Stomach (tissue), 4 donors: ENCODE measurements at regions not wholly inside any gene's neighbourhood (a gene's known extent, or its start where the extent isn't known, plus 50 kb on each side); places are given as distances from the start of the nearest gene placed in this dataset.

Experiments used
- EP300 ChIP-seq: sonication (generic); formaldehyde crosslinking; IDR thresholded peaks from one replicate; pipeline ENCODE4 v1.6.1; 2017; ENCODE audit warnings: antibody characterized with exemption
- POLR2A ChIP-seq, 4 donors: fragments of 450-650 bp; IDR thresholded peaks; one replicate each; pipeline ENCODE4 v1.6.1; 2016; ENCODE audit warnings: antibody characterized with exemption in 4 of 4, control low read depth in 2 of 4, mild to moderate bottlenecking in 1 of 4, moderate library complexity in 1 of 4
- POLR2AphosphoS5 ChIP-seq, 3 donors: sonication (generic); formaldehyde crosslinking; IDR thresholded peaks; one replicate each; pipeline ENCODE4 v1.6.1; 2016; ENCODE audit warnings: antibody characterized with exemption in 3 of 3
- TF ChIP-seq, protein P1 (sequence below), 7 experiments: fragments of 450-650 bp in 4 of 7; fragments of 200-600 bp in 3 of 7; sonication (generic) in 3 of 7; IDR thresholded peaks; one replicate each; pipeline ENCODE4 v1.5.1; 2016 to 2019; ENCODE audit warnings: antibody characterized with exemption in 7 of 7, control low read depth in 2 of 7, mild to moderate bottlenecking in 1 of 7

DNA sequence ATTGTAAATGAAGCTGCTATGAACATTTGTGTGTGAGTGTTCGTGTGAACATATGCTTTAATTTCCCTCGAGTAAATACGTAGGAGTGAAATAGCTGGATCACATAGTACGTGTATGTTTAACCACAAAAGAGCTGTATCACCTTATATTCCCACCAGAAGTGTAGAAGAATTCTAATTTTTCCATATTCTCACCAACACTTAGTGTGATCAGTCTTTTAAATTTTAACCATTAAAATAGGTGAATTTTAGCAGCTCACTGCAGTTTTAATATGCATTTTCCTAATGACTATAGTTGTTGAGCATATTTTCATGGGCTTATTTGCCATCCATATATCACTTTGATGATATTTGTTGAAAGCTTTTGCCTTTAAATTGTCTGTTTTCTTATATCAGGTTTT, 741.2 kb downstream of the PTPRU start:
- TF ChIP-seq, protein P1, sequence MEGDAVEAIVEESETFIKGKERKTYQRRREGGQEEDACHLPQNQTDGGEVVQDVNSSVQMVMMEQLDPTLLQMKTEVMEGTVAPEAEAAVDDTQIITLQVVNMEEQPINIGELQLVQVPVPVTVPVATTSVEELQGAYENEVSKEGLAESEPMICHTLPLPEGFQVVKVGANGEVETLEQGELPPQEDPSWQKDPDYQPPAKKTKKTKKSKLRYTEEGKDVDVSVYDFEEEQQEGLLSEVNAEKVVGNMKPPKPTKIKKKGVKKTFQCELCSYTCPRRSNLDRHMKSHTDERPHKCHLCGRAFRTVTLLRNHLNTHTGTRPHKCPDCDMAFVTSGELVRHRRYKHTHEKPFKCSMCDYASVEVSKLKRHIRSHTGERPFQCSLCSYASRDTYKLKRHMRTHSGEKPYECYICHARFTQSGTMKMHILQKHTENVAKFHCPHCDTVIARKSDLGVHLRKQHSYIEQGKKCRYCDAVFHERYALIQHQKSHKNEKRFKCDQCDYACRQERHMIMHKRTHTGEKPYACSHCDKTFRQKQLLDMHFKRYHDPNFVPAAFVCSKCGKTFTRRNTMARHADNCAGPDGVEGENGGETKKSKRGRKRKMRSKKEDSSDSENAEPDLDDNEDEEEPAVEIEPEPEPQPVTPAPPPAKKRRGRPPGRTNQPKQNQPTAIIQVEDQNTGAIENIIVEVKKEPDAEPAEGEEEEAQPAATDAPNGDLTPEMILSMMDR (IDR thresholded peaks at IDR 0.05) = no peak
- TF ChIP-seq EP300 (no peak), POLR2A (IDR thresholded peaks at IDR 0.05) (no peak), POLR2AphosphoS5 (IDR thresholded peaks at IDR 0.05) (no peak)
